ENCODE measurements at regions not wholly inside any gene's neighbourhood (a gene's known extent, or its start where the extent isn't known, plus 50 kb on each side); places are given as distances from the start of the nearest gene placed in this dataset.

GRCh38 chr6:167669870-167670802 lies 156.6 kb upstream of the AFDN start:
- H3K9ac ChIP-seq (ENCODE audit: insufficient read depth, low read depth, low read length) = peak overlapping the region; percentile 59; the same call in 1 of the 2 replicates
- intact Hi-C loops (cut with micrococcal nuclease; ENCODE audit: unreplicated experiment) (no loop called here), in situ Hi-C loops (cut with HindIII; ENCODE audit: extremely low pct_ligation_motif_present, low pct_unique_long_range_greater_than_20kb) (loop anchor here (5.0 kb wide), 1 partner anchor 103 kb away; no protein-coding TSS in a partner anchor)
- no peaks in the 10 kb centered on the region for H3K36me3 ChIP-seq (replicated peaks in 1 of 2; ENCODE audit: control insufficient read depth in 1 of 2, insufficient read depth in 2 of 2, low read length in 2 of 2)
- ChIA-PET CTCF (ENCODE audit: low intra/inter-chr PET ratio, low total read pairs) (no interaction called here), POLR2A (interaction anchor here (0.5 kb wide), 1 partner anchor 92 kb away, joined by 4 read pairs; no protein-coding TSS in a partner anchor)
- H2AFZ ChIP-seq (ENCODE audit: low read length) = no peak overlapping the region
- peaks cover 100% of the 10 kb centered on the region for H3K4me1 ChIP-seq (ENCODE audit: insufficient read depth, low read length)
- H4K20me1 ChIP-seq (ENCODE audit: insufficient read depth, low read length) = no peaks in the 10 kb centered on the region
- DNase-seq (ENCODE audit: low spot score) = no peak
- no peaks in the 10 kb centered on the region for H3K27me3 ChIP-seq (ENCODE audit: control insufficient read depth in 1 of 2, insufficient read depth in 2 of 2, low read length in 2 of 2)
- no peak overlapping the region for H3K4me3 ChIP-seq (replicated peaks in 1 of 3; ENCODE audit: insufficient read depth in 1 of 3, low read depth in 2 of 3, low read length in 3 of 3)
- no peaks in the 10 kb centered on the region for H3K79me2 ChIP-seq (ENCODE audit: insufficient read depth, low read length)
- no TSS peak for BruUV-seq (replicated peaks)
- FAIRE-seq = no peak
- peak overlapping the region; percentile 37; the same call in 1 of the 2 replicates for H3K4me2 ChIP-seq (ENCODE audit: low read depth, low read length)
- 90% methylated on average over 22 of the region's 26 CpGs for WGBS (ENCODE audit: low lambda C conversion rate)
- peak overlapping the region; percentile 40 for H3K27ac ChIP-seq (ENCODE audit: extremely low read length, insufficient read depth, low read length)
- H3K9me3 ChIP-seq (ENCODE audit: low read length) = no peaks in the 10 kb centered on the region
- ATAC-seq = no peak
- TF ChIP-seq ZNF737 (CRISPR knock-in tag; IDR thresholded peaks at IDR 0.05; ENCODE audit: borderline replicate concordance) (peak; percentile 58; the same call in 1 of the 2 replicates), TRAFD1 (CRISPR knock-in tag; IDR thresholded peaks at IDR 0.05; ENCODE audit: borderline replicate concordance) (peak; percentile 87; the same call in 1 of the 2 replicates), ZNF572 (CRISPR knock-in tag; IDR thresholded peaks at IDR 0.05) (0 out of 2 replicates have a peak, but pooled peaks have one; percentile 63), THAP7 (CRISPR knock-in tag; IDR thresholded peaks at IDR 0.05) (0 out of 2 replicates have a peak, but pooled peaks have one; percentile 40), MTERF4 (CRISPR knock-in tag; IDR thresholded peaks at IDR 0.05) (0 out of 2 replicates have a peak, but pooled peaks have one; percentile 26), ZBTB40 (IDR thresholded peaks at IDR 0.05) (no peak), ZBTB40 (CRISPR knock-in tag; IDR thresholded peaks at IDR 0.05) (0 out of 2 replicates have a peak, but pooled peaks have one; percentile 19)
